ENCODE measurements at regions not wholly inside any gene's neighbourhood (a gene's known extent, or its start where the extent isn't known, plus 50 kb on each side); places are given as distances from the start of the nearest gene placed in this dataset.
"Not testable (repeated sequence)": the region's sequence is repeated elsewhere in the genome, so short reads cannot be mapped to it uniquely, and the experiment has no call there.

- no peak for DNase-seq (ENCODE audit: extremely low read depth in 1 of 2, low read depth in 1 of 2)
Measured at GRCh38 chr1:96865731-96866685, 144.4 kb downstream of the PTBP2 start.

GRCh38 chr1:96872757-96873156, 151.2 kb downstream of the PTBP2 start:
- no peak for DNase-seq (ENCODE audit: extremely low read depth in 1 of 2, low read depth in 1 of 2)

GRCh38 chr1:96878640-96879039, 157.1 kb downstream of the PTBP2 start:
- DNase-seq (ENCODE audit: extremely low read depth in 1 of 2, low read depth in 1 of 2), result no peak

GRCh38 chr1:96880626-96881025, 159.0 kb downstream of the PTBP2 start:
- DNase-seq (ENCODE audit: extremely low read depth in 1 of 2, low read depth in 1 of 2), result no peak

GRCh38 chr1:96882096-96882495, 160.5 kb downstream of the PTBP2 start:
- DNase-seq (ENCODE audit: extremely low read depth in 1 of 2, low read depth in 1 of 2), result no peak

GRCh38 chr1:96886474-96886873, 164.9 kb downstream of the PTBP2 start:
- no peak for DNase-seq (ENCODE audit: extremely low read depth in 1 of 2, low read depth in 1 of 2)

GRCh38 chr1:96887501-96887900, 165.9 kb downstream of the PTBP2 start:
- no peak for DNase-seq (ENCODE audit: extremely low read depth in 1 of 2, low read depth in 1 of 2)

- DNase-seq (ENCODE audit: extremely low read depth in 1 of 2, low read depth in 1 of 2), result no peak
Measured at GRCh38 chr1:96901783-96902363, 180.3 kb downstream of the PTBP2 start.

GRCh38 chr1:96912248-96912647, 190.7 kb downstream of the PTBP2 start:
- DNase-seq (ENCODE audit: extremely low read depth in 1 of 2, low read depth in 1 of 2), result no peak

GRCh38 chr1:96915701-96916100, 194.1 kb downstream of the PTBP2 start:
- DNase-seq (ENCODE audit: extremely low read depth in 1 of 2, low read depth in 1 of 2), result not testable (repeated sequence)

- no peak for DNase-seq (ENCODE audit: extremely low read depth in 1 of 2, low read depth in 1 of 2)
Measured at GRCh38 chr1:96918406-96918805, 196.8 kb downstream of the PTBP2 start.

GRCh38 chr1:96922181-96922580, 200.6 kb downstream of the PTBP2 start:
- DNase-seq (ENCODE audit: extremely low read depth in 1 of 2, low read depth in 1 of 2), result no peak

GRCh38 chr1:96923753-96924152, 202.2 kb downstream of the PTBP2 start:
- DNase-seq (ENCODE audit: extremely low read depth in 1 of 2, low read depth in 1 of 2), result no peak

GRCh38 chr1:96926176-96926575, 204.6 kb downstream of the PTBP2 start:
- DNase-seq (ENCODE audit: extremely low read depth in 1 of 2, low read depth in 1 of 2), result no peak

- DNase-seq (ENCODE audit: extremely low read depth in 1 of 2, low read depth in 1 of 2), result peak in 1 of 2 donors; percentile 0
Measured at GRCh38 chr1:96927125-96927524, 205.5 kb downstream of the PTBP2 start.

- DNase-seq (ENCODE audit: extremely low read depth in 1 of 2, low read depth in 1 of 2), result no peak
Measured at GRCh38 chr1:96931136-96931535, 209.6 kb downstream of the PTBP2 start.

- DNase-seq (ENCODE audit: extremely low read depth in 1 of 2, low read depth in 1 of 2), result no peak
Measured at GRCh38 chr1:96934282-96934681, 212.7 kb downstream of the PTBP2 start.

- DNase-seq (ENCODE audit: extremely low read depth in 1 of 2, low read depth in 1 of 2), result no peak
Measured at GRCh38 chr1:96944432-96945092, 223.0 kb downstream of the PTBP2 start.

- no peak for DNase-seq (ENCODE audit: extremely low read depth in 1 of 2, low read depth in 1 of 2)
Measured at GRCh38 chr1:96945509-96946084, 224.0 kb downstream of the PTBP2 start.

- no peak for DNase-seq (ENCODE audit: extremely low read depth in 1 of 2, low read depth in 1 of 2)
Measured at GRCh38 chr1:96955307-96956012, 233.9 kb downstream of the PTBP2 start.

- no peak for DNase-seq (ENCODE audit: extremely low read depth in 1 of 2, low read depth in 1 of 2)
Measured at GRCh38 chr1:96962216-96962615, 240.6 kb downstream of the PTBP2 start.

Data from stimulated activated CD8-positive, alpha-beta memory T cell treated with anti-CD3 and anti-CD28 coated beads, Interleukin-7, amount 100 ng/mL, for 48 hours (primary cell).